Activated CD4-positive, alpha-beta T cell treated with anti-CD3 and anti-CD28 coated beads, Interleukin-2, amount 50 U/mL, for 24 hours (primary cell): ENCODE measurements at regions not wholly inside any gene's neighbourhood (a gene's known extent, or its start where the extent isn't known, plus 50 kb on each side); places are given as distances from the start of the nearest gene placed in this dataset.

Experiments used
- DNase-seq, 2 donors: peaks; one replicate each; pipeline ENCODE4 v3.0.0-alpha.2; 2020; ENCODE audit warnings: low read depth in 1 of 2, low spot score in 1 of 2

DNA sequence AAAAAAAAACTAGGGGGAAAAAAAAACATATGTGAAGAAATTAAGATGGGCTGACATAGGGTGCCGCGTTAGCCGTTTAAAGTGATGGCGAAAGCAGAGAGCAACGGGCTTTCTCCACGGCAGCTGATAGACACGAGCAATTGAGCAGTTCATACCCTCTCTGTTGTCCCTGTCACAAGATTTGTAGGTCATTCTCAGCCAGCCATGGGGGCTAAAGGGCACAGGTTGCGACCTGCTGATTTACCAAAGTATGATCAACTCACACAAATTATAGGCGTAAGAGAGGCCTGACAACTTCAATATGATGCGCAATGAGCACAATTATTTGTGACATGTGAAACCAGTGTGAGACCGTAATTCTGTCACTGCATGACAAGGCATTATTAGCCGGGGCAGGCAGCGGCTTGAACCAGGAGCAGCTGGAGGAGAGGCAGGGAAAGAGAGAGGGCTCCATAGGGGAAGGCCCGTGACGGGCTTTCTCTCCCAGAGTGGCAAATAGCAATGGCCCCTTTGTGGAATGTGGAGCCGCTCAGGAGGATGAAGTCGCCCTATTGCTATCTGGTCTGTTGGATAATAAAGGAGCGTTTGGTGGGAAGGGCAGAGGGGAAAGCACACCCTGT, 195.1 kb upstream of the HABP2 start:
- no peak for DNase-seq

DNA sequence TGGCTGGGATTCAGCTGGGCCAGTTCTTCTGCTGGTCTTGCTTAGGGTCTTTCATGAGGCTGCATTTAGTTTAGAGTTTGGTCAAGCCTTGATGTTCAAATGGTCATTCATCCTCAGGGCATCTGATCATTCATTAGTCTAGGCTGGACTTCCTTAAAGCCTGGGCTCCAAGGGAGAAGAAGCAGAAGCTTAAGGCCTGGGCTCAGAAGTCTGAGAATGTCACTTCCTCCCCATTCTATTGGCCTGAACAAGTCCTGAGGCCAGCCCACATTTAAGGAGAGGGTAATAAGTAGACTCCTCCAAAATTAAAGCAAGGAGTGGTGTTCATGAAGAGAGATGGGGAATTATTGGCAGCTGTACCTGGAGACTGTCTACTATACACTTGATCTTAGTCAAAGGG, 193.2 kb upstream of the HABP2 start:
- DNase-seq, result no peak

DNA sequence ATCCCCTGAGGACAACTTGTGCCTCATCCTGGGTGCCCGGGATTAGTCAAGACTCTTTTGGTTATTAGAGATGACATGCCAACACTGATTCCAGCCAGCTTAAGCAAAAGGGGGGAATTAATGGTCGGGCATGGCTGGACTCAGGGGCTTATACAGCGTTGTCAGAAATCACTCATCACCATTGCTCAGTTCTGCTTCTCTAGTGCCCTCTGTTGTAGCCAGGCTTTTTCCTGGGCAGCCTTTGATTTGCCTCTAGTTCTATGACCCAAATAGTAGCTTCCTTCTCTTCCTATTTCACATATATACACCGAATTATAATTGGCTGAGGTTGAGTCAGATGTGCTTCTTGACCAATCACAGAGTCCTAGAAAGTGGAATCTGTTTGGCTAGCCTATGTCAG, 192.0 kb upstream of the HABP2 start:
- DNase-seq, result no peak

DNA sequence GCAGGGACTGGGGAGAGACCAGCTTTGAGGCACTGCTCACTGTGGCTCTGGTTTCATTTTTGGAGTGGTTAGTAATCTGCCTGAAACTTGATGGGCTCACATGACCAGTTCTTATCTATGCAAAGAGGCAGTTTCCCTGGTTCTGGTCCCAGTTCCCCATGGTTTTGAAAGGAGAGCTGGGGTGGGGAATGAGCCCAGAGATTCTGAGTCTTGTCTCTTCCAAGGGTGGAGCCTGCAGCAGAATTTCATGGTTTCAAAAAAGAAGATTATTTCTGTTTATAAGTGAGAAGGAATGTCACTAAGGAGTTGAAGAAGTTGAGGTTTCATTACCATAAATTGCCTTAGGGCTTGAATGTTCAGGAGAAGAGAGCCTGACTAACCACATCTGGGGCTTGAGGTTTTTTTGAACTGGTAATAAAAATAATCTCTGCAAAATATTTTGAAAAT, 190.2 kb upstream of the HABP2 start:
- DNase-seq, result no peak

DNA sequence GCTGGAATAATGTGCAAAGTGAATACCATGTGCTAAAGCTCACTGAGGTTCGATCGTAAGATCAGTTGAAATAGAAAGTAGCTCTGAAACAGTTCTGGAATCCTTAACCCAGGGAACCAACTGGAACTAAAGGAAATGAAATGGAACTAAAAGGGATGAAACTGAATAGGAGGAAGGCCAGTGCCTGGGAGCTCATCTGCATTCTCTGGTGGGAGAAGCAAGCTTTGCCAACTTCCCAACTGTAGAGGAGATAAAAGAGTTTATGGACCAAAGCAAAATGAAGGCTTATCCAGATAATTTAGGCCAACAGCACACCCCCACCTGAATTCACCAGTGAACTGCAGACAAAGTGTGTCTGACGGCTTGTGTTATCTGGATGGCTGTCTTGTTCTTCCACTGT, 188.6 kb upstream of the HABP2 start:
- DNase-seq, result no peak

- no peak for DNase-seq
Observed at GRCh38 chr10:113368666-113369364, 184.0 kb upstream of the HABP2 start.

- no peak for DNase-seq
Observed at GRCh38 chr10:113369365-113369694, 183.5 kb upstream of the HABP2 start.

GRCh38 chr10:113376428-113376827, 176.4 kb upstream of the HABP2 start:
- DNase-seq, result no peak

DNA sequence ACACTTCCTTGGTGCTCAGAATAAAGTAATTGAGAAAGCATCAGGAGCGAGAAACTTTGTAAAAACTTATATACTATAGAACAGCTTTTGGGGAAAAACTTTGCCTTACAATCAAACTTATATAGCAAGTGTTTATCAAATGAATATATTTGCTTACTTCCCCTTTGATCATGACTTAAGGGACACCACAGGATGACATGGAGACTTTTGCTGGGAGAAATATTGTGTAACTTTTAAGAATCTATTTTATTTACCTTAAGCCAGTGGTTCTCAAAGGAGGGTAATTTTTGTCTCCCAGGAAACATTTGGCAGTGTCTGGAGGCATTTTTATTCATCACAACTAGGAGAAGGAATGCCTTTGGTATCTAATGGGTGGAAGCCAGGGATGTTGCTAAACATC, 173.8 kb upstream of the HABP2 start:
- no peak for DNase-seq

GRCh38 chr10:113381416-113381815, 171.4 kb upstream of the HABP2 start:
- DNase-seq, result no peak

DNA sequence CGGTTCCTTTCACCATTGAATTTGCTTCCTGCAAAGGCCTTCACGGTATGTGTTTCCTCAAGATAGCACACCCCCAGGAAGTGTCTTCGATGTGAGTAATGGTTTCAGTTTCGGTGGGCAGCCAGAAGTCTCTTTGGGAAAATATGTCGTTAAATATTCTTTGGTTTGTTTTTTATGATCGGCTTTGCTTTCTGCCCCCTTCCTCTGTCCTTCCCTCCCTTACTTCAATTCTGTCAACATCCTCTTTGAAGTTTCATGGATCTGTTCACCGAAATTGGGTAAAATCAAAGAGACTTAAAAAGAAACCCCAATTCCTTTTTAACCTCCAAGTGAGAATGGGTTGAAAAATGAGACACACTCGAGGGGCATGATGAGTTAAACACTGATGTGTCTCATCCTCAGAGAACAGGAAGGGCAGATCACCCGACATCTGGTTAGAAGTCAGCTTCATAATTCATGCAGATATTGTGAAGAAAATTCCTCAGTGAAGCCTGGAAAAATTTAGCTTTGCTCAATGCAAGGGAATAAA, 170.8 kb upstream of the HABP2 start:
- DNase-seq, result no peak

- no peak for DNase-seq
Observed at GRCh38 chr10:113382691-113383090, 170.2 kb upstream of the HABP2 start.

DNA sequence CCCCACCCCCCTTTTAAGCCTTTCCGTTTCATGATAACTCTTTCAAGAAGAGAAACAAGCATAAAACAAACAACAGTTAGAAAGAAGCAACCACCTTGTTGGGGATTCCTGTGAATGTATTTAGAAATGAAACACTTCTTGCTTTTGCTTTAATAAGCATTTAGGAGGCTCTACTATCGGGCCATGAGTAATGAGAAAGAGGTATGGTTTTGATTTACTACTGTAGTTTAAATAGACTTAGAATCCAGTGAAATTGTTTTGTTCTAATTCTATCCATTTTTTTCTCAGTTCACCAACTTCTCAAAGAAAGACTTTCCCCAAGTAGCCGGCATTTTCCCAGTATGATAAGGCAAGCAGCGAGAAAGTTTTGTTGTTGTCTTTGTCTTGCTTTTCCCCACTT, 168.7 kb upstream of the HABP2 start:
- DNase-seq, result no peak

GRCh38 chr10:113385021-113385999, 167.5 kb upstream of the HABP2 start:
- peak; percentile 2 to 43 for DNase-seq

DNA sequence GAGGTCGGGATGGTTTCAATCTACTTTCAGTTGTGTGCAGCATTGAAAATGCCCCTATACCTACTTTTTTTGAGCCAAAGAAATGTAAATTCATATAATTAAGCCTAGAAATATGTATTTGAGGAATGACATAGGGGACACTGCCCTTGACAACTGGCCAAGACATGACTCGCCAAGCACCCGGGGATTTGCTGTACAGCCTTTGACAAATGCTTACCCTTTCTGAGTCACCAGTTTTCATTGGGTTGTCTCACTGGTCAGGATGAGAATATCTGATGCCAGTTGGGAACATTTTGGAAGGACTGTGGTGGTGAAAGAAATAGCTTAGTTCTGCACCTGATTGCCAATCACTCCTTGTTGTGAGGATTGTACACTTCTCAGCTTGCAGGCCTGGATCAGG, 166.8 kb upstream of the HABP2 start:
- DNase-seq, result no peak

GRCh38 chr10:113389969-113390368, 162.9 kb upstream of the HABP2 start:
- DNase-seq, result no peak

GRCh38 chr10:113390896-113391295, 162.0 kb upstream of the HABP2 start:
- no peak for DNase-seq

- DNase-seq, result no peak
Observed at GRCh38 chr10:113397047-113397446, 155.8 kb upstream of the HABP2 start.

- DNase-seq, result no peak
Observed at GRCh38 chr10:113399065-113399464, 153.8 kb upstream of the HABP2 start.

DNA sequence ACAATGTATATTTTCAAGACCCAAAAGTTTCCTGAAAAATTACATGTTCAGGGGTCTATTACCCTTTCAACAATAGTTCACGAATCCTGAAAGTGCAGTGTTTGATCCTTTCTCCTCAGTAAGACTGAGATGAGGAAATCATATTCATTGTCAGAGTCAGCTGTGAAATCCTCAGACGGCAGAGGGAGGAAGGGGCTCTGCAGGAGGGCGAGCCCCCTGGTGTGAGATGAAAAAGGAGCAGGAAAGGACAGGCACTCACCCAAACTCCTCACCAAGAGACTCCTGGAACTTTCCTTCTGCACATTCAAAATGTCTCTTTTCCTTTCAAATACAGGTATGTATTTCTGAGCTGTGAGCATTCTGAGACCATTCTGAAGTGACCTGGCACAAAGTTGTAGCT, 150.3 kb upstream of the HABP2 start:
- no peak for DNase-seq

GRCh38 chr10:113407218-113407617, 145.6 kb upstream of the HABP2 start:
- DNase-seq, result no peak

- no peak for DNase-seq
Observed at GRCh38 chr10:113409175-113409574, 143.7 kb upstream of the HABP2 start.
